ENCODE measurements at regions not wholly inside any gene's neighbourhood (a gene's known extent, or its start where the extent isn't known, plus 50 kb on each side); places are given as distances from the start of the nearest gene placed in this dataset.

- no peak for FAIRE-seq
These were observed 227.6 kb downstream of the ASXL3 start for GRCh38 chr18:33805592-33805991.

- no peak for FAIRE-seq
These were observed 226.2 kb downstream of the ASXL3 start for GRCh38 chr18:33804258-33804657.

DNA sequence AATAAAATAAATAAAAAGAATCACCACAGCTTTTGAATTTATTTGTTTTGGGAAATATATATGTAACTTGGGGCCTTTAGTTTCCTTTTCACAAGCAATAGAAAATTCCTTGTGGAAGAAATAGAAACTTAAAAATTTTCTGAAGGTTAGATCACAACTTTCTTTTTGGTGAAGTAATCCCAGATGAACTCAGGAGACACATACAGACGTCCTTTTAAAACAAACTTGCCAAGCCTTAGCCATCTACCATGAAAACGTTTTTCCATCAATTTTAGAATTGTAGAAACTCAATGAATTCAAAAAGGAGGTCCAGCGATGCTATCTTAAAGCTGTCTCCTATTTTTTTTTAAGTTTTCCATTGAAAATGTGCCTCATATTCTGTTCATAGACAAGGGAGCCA lies 225.6 kb downstream of the ASXL3 start:
- no peak for FAIRE-seq

DNA sequence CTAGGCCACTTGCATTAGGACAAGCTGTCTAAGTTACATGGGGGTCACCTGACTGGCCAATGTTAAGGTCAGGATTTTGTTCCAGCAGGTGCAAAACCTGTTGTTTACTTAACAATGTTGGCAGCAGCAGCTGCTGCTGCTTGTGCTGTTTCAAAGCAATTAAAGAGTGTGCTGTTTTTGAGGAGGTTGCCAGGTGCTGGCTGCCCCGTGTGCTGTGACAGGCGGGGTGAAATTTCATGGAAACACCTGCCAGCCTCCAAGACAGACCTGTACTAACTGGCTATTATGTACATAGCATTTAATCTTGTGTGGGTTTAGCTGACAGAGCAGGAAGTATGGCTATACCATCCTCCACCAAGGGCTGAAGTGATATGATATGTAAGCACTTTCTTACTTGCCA lies 224.9 kb downstream of the ASXL3 start:
- no peak for FAIRE-seq

Measured in TTC549 (cell line).